WTC11 (cell line): ENCODE measurements at regions not wholly inside any gene's neighbourhood (a gene's known extent, or its start where the extent isn't known, plus 50 kb on each side); places are given as distances from the start of the nearest gene placed in this dataset.

ENCODE experiments used
- CTCF ChIP-seq: fragments of 200-600 bp; IDR thresholded peaks from 2 replicates; pipeline ENCODE4 v1.8.0; 2022; ENCODE audit warnings: antibody characterized with exemption
- ESRRA ChIP-seq: sonication (generic); formaldehyde crosslinking; IDR thresholded peaks from 2 replicates; pipeline ENCODE4 v1.8.1; 2022; ENCODE audit warnings: mild to moderate bottlenecking, missing genetic modification reagents, borderline replicate concordance
- JUN ChIP-seq: sonication (generic); formaldehyde crosslinking; IDR thresholded peaks from 2 replicates; pipeline ENCODE4 v1.8.0; 2023; ENCODE audit warnings: mild to moderate bottlenecking, missing genetic modification reagents
- PRDM15 ChIP-seq: sonication (generic); formaldehyde crosslinking; IDR thresholded peaks from 2 replicates; pipeline ENCODE4 v1.8.0; 2022; ENCODE audit warnings: missing genetic modification reagents
- SP1 ChIP-seq: sonication (generic); formaldehyde crosslinking; conservative IDR thresholded peaks from 2 replicates; pipeline ENCODE4 v1.8.1; 2022; ENCODE audit warnings: missing genetic modification reagents
- TCF7 ChIP-seq: sonication (generic); formaldehyde crosslinking; IDR thresholded peaks from 2 replicates; pipeline ENCODE4 v1.8.0; 2022; ENCODE audit warnings: mild to moderate bottlenecking, low read depth, missing genetic modification reagents, moderate library complexity
- TEAD4 ChIP-seq: sonication (generic); formaldehyde crosslinking; IDR thresholded peaks from 2 replicates; pipeline ENCODE4 v1.8.0; 2022; ENCODE audit warnings: mild to moderate bottlenecking, missing genetic modification reagents
- TF ChIP-seq, protein P1 (sequence below): sonication (generic); formaldehyde crosslinking; IDR thresholded peaks from 2 replicates; pipeline ENCODE4 v1.8.1; 2023; ENCODE audit warnings: mild to moderate bottlenecking, missing genetic modification reagents, moderate library complexity
- TF ChIP-seq, protein P2 (sequence below): sonication (generic); formaldehyde crosslinking; IDR thresholded peaks from 2 replicates; pipeline ENCODE4 v1.8.0; 2022; ENCODE audit warnings: mild to moderate bottlenecking, missing genetic modification reagents

DNA sequence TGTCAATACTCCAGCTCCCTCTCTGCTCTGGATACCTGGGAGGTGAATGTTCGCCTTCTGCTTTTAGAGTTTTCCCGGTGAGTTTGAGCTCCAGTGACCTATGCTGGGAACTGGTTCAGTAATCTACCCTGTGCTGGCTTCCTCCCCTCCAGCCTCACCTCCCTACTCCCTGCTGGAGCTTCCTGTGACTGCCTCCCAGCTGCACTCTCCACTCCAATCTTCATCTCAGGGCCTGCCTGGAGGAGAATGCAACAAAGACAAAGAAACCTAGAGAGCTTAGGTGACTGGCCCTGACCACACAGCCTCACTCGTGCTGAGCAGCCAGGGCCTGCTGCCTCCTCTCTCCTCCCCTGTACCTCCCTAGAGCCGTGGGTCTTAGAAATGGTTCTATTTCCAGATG is 101.6 kb upstream of the FOXF1 start:
- TF ChIP-seq CTCF (no peak), ESRRA (CRISPR knock-in tag) (no peak), SP1 (CRISPR knock-in tag) (no peak), PRDM15 (CRISPR knock-in tag) (no peak), TCF7 (CRISPR knock-in tag) (no peak), TEAD4 (CRISPR knock-in tag) (no peak), JUN (no peak)
- TF ChIP-seq, protein P1, sequence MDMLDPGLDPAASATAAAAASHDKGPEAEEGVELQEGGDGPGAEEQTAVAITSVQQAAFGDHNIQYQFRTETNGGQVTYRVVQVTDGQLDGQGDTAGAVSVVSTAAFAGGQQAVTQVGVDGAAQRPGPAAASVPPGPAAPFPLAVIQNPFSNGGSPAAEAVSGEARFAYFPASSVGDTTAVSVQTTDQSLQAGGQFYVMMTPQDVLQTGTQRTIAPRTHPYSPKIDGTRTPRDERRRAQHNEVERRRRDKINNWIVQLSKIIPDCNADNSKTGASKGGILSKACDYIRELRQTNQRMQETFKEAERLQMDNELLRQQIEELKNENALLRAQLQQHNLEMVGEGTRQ (CRISPR knock-in tag): no peak
- TF ChIP-seq, protein P2, sequence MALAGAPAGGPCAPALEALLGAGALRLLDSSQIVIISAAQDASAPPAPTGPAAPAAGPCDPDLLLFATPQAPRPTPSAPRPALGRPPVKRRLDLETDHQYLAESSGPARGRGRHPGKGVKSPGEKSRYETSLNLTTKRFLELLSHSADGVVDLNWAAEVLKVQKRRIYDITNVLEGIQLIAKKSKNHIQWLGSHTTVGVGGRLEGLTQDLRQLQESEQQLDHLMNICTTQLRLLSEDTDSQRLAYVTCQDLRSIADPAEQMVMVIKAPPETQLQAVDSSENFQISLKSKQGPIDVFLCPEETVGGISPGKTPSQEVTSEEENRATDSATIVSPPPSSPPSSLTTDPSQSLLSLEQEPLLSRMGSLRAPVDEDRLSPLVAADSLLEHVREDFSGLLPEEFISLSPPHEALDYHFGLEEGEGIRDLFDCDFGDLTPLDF: no peak
